Activated gamma-delta T cell treated with Interleukin-2 at 50 U/mL for 16 hours (primary cell): ENCODE measurements at regions not wholly inside any gene's neighbourhood (a gene's known extent, or its start where the extent isn't known, plus 50 kb on each side); places are given as distances from the start of the nearest gene placed in this dataset.
"Not testable (repeated sequence)": the region's sequence is repeated elsewhere in the genome, so short reads cannot be mapped to it uniquely, and the experiment has no call there.

Experiments
- DNase-seq: peaks from one replicate; pipeline ENCODE4 v3.0.0-alpha.2; 2020

- no peak for DNase-seq
Measured at GRCh38 chr1:112855152-112855828, 100.7 kb downstream of the SLC16A1 start.

DNA sequence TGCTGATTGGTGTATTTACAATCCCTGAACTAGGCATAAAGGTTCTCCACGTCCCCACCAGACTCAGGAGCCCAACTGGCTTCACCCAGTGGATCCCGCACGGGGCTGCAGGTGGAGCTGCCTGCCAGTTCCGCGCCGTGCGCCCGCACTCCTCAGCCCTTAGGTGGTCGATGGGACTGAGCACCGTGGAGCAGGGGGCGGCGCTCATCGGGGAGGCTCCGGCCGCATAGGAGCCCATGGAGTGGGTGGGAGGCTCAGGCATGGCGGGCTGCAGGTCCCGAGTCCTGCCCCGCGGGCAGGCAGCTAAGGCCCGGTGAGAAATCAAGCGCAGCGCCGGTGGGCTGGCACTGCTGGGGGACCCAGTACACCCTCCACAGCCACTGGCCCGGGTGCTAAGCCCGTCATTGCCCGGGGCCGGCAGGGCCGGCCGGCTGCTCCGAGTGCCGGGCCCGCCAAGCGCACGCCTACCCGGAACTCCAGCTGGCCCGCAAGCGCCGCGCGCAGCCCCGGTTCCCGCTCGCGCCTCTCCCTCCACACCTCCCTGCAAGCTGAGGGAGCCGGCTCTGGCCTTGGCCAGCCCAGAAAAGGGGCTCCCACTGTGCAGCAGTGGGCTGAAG, 101.5 kb downstream of the SLC16A1 start:
- not testable (repeated sequence) for DNase-seq

DNA sequence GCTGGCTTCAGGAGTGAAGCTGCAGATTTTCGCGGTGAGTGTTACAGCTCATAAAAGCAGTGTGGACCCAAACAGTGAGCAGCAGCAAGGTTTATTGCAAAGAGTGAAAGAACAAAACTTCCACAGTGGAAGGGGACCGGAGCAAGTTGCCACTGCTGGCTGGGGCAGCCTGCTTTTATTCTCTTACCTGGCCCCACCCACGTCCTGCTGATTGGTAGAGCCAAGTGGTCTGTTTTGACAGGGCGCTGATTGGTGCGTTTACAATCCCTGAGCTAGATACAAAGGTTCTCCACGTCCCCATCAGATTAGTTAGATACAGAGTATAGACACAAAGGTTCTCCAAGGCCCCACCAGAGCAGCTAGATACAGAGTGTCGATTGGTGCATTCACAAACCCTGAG, 102.1 kb downstream of the SLC16A1 start:
- not testable (repeated sequence) for DNase-seq

- DNase-seq = no peak
Measured at GRCh38 chr1:112852934-112853333, 103.1 kb downstream of the SLC16A1 start.

- no peak for DNase-seq
Measured at GRCh38 chr1:112852276-112852675, 103.7 kb downstream of the SLC16A1 start.

- DNase-seq = no peak
Measured at GRCh38 chr1:112850034-112850757, 105.8 kb downstream of the SLC16A1 start.

- DNase-seq = no peak
Measured at GRCh38 chr1:112849425-112850033, 106.5 kb downstream of the SLC16A1 start.

GRCh38 chr1:112841825-112842224, 114.2 kb downstream of the SLC16A1 start:
- no peak for DNase-seq

DNA sequence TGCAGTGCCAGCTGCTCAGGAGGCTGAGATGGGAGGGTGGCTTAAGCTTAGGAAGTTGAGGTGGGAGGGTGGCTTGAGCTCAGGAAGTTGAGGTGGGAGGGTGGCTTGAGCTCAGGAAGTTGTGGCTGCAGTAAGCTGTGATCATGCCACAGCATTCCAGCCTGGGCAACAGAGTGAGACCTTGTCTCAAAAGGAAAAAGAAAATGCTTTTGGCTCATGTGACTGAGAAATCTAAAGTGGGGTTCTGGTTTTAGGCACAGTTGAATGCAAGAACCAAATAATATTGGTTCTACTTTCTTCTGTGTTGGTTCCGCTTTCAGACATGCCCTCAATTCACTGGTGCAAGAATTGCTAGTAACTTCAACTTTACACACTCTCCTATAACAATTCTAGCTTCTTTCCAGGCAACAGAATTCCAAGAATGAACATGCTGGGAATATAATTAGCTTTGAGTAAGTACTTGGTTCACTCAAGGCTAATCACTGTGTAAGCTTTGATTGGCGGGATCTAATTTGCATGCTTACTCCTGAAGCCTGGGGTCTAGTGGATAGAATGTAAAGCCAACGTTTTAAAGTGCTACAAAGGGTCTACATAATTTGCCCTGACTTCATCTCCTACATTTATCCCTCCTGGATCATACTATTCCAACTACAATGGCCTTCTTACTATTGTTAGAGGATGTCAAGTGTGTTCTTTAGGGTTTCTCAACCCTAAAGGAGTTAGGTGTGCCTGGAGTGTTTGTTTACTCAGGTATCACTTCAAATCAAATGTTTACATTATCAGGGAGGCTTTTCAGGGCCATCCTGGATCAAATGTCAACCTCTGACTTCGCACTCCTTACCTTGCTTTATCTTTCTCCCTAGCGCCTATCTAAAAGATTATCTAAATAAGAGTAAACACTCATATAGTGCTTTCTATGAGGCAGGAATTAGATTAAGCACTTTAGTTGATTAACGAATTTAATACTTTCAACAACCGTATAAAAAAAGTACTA, 115.1 kb downstream of the SLC16A1 start:
- no peak for DNase-seq

GRCh38 chr1:112836642-112837041, 119.4 kb downstream of the SLC16A1 start:
- no peak for DNase-seq

GRCh38 chr1:112833806-112834205, 118.7 kb upstream of the PPM1J start:
- DNase-seq = no peak

DNA sequence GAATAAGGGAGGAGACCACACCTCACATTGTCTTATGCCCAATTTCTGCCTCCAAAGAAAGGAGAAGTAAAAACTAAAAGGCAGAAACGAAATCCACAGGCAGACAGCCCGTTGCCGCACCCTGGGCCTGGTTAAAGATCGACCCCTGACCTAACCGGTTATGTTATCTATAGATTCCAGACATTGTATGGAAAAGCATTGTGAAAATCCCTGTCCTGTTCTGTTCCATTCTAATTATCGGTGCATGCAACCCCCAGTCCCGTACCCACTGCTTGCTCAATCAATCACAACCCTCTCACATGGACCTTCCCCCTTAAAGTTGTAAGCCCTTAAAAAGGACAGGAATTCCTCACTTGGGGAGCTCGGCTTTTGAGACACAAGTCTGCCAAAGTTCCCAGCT, 117.1 kb upstream of the PPM1J start:
- not testable (repeated sequence) for DNase-seq

DNA sequence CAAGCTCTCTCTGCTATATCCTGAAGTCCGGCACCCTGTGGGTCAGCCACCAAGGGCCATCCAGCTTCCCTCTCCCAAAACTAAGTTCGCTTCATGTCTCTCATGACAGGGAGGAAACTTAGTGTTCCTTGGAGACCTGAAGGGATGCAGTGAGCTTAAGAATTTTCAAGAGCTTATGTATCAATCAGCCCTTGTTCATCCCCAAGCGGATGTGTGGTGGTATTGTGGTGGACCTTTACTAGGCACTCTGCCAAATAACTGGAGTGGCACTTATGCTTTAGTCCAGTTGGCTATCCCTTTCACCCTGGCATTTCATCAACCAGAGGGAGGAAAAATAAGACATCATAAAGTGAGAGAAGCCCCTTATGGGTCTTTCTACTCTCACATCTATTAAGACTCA, 114.6 kb upstream of the PPM1J start:
- not testable (repeated sequence) for DNase-seq

DNA sequence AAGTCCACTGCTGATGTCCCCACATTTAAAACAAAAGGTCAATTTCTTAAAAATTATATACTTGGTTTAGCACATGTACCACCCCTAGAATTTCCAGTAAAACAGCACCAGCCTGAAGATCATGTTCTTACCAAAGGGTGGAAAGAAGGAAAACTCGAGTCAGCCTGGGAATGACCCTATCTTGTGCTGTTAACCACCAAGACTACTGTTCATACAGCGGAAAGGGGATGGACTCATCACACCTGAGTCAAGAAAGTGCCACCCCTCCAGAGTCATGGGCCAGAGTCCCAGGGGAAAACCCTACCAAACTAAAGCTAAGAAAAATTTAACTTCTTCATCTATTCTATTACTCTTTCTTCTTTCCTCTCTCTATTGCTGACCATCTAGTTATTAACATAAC, 113.6 kb upstream of the PPM1J start:
- DNase-seq = no peak

- DNase-seq = not testable (repeated sequence)
Measured at GRCh38 chr1:112827391-112827790, 112.3 kb upstream of the PPM1J start.

GRCh38 chr1:112826217-112826944, 111.2 kb upstream of the PPM1J start:
- no peak for DNase-seq

GRCh38 chr1:112825563-112826216, 110.6 kb upstream of the PPM1J start:
- DNase-seq = not testable (repeated sequence)

- not testable (repeated sequence) for DNase-seq
Measured at GRCh38 chr1:112825075-112825474, 109.9 kb upstream of the PPM1J start.

DNA sequence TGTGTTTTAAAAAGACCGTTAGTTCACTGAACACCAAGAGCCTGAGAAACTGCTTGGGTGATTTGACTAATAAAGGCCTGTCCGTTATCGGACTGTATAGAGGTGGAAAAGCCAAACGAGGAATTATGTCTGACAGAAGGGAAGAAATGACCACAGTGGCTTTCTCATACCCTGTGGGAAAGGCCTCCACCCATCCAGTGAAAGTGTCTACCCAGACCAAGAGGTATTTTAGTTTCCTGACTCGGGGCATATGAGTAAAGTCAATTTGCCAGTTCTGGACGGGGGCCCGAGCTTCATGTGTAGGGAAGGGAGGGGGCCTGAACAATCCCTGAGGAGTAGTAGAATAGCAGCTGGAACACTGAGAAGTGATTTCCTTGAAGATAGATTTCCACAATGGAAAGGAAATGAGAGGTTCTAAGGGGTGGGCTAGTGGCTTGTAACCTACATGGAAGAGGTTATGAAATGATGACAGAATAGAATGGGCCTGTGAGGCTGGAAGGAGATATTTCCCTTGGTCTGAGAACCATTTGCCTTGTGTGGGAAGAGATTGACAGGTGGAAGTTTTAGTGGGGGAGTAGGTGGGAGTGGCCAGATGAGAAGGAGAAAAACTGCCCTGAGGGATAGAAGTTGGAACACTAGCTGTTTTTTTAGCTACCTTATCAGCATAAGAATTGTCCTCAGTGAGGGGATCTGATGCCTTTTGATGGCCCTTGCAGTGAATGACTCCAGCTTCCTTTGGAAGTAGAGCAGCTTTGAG, 106.4 kb upstream of the PPM1J start:
- not testable (repeated sequence) for DNase-seq

DNA sequence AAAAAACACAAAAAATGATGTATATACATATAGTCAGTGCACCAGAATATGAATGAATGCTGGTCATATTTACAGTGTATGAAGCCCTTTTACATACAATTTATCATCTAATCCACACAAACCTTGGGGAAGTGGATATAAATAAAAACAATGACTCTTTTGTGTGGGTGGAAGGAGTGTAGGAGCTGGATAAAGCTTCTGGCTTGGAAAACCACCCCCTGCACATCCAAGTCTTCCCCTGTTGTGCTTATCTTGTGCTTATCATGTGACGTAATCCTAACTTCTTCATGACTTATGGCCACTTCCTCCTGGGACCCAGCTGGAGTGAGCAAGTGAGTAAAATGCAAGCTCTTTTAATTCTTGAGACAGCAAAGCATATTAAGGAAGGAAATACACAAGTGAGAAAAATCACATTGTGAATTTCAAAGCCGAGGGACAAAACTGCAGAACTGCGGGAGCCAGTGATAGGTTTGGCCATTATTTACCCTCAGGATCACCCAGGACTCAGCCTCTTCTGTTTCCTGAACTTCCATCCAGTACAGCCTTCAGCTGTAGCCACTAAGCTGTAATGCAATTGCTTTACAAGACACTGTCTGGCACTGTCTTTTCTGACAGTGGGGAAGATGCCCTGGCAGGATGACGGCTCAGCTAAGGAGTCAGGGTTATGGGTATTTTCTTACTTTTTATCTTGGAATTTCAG, 104.0 kb upstream of the PPM1J start:
- no peak for DNase-seq
